HG02840 (cell line): ENCODE measurements at regions not wholly inside any gene's neighbourhood (a gene's known extent, or its start where the extent isn't known, plus 50 kb on each side); places are given as distances from the start of the nearest gene placed in this dataset.

ENCODE experiments used
- ATAC-seq: cut with Tn5 transposase; IDR thresholded peaks from one replicate; pipeline ENCODE4 v1.9.1; 2021; ENCODE audit warnings: mild to moderate bottlenecking, moderate library complexity, moderate number of reproducible peaks; ENCODE audit not compliant: unreplicated experiment, low FRiP score

- no peak for ATAC-seq
Observed at GRCh38 chr2:129443235-129443864, 536.1 kb upstream of the RAB6C start.

- no peak for ATAC-seq
Observed at GRCh38 chr2:129443865-129444739, 535.4 kb upstream of the RAB6C start.

- no peak for ATAC-seq
Observed at GRCh38 chr2:129444751-129445150, 534.7 kb upstream of the RAB6C start.

- no peak for ATAC-seq
Observed at GRCh38 chr2:129456691-129457090, 522.8 kb upstream of the RAB6C start.

GRCh38 chr2:129457277-129457818, 522.1 kb upstream of the RAB6C start:
- no peak for ATAC-seq

DNA sequence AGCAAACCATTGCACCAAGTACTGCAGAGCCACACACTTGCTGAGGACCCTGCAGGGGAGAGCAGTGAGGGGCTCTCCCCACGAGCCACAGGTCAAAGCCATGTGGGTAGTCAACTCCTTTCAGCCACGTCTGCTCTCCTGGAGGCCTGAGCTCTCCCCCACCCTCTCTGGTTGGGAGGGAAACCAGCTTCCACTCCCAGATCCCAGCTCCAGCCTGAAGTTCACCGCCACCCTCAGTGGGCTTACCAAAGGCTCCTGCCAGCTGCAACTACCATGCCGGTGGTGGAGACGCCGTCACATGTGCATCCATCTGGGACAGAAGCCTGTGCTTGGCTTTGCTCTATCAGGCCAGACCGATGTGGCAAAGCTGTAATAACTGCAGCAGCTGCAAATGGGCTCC, 521.5 kb upstream of the RAB6C start:
- no peak for ATAC-seq

DNA sequence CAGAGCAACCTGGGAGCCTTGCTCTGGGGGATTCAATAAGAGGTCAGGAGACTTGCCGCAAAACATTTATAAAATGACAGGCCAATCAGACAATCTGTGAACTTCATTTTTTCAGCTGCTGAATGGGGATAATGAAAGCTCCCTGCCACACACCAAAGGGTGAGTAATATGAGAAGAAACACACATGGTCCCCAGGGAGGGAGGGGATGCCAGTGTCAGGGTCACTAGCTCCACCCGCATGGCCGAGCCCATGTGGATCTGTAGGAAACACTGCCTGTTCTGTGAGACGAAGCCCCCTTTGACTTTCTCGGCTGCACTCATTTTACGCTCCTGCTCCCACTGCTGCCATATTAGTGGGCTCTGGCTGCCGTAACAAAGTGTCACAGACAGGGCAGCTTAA, 521.0 kb upstream of the RAB6C start:
- ATAC-seq: no peak

GRCh38 chr2:129459200-129459876, 520.1 kb upstream of the RAB6C start:
- no peak for ATAC-seq

- no peak for ATAC-seq
Observed at GRCh38 chr2:129459881-129460280, 519.6 kb upstream of the RAB6C start.

GRCh38 chr2:129460299-129461198, 518.9 kb upstream of the RAB6C start:
- ATAC-seq: no peak

DNA sequence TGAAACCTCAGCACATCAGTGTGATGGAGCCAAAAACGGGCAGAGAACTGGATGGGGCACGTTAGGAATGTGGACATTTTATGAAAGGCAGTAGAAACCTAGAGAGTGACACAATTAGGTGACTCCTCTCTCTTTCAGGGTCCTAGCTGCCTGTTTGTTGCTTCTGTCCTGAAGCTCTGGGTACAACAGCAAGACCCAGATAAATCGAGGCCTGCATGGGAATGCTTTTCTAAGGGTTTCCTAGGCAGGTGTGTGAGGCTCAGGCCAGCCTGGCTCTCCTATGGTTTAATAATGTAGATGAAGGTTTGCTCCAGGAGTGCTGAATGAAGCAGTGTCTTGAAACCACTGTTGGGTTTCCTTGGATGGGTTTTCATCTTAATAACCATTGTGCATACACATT, 517.1 kb upstream of the RAB6C start:
- ATAC-seq: no peak

GRCh38 chr2:129462967-129463366, 516.5 kb upstream of the RAB6C start:
- ATAC-seq: no peak

GRCh38 chr2:129464036-129464435, 515.4 kb upstream of the RAB6C start:
- no peak for ATAC-seq

DNA sequence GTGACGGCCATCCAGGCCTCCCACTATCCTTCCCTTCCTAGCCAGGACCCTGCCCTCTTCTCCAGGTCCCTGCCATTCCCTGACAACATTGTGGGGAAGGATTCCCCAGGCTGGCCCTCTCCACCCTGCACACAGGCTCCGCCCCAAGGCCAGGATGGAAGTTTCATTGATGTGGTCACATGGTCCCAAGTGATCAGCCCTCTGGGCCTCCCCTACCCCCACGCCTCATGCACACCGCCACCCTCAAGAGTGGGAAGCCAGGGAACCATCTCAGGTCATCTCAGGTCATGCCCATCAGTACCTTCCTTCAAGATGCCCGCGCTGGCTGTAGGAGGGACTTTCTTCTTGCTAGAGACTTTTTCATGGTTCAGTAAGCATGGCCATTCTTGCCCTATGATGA, 514.8 kb upstream of the RAB6C start:
- no peak for ATAC-seq

GRCh38 chr2:129465045-129465444, 514.4 kb upstream of the RAB6C start:
- no peak for ATAC-seq

- ATAC-seq: no peak
Observed at GRCh38 chr2:129466389-129466788, 513.1 kb upstream of the RAB6C start.

- ATAC-seq: no peak
Observed at GRCh38 chr2:129467012-129467779, 512.3 kb upstream of the RAB6C start.

DNA sequence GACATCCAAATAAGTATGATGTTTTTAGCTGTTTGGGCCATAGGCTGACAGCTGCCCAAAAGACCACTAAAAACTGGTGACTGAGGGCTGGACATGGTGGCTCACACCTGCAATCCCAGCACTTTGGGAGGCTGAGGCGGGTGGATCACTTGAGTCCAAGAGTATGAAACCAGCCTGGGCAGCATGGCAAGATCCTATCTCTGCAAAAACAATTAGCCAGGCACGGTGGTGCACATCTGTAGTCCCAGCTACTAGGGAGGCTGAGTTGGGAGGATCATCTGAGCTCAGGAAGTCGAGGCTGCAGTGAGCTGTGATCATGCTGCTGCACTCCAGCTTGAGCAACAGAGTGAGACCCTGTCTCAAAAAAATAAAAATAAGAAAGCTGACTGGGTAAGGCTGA, 511.5 kb upstream of the RAB6C start:
- ATAC-seq: no peak

DNA sequence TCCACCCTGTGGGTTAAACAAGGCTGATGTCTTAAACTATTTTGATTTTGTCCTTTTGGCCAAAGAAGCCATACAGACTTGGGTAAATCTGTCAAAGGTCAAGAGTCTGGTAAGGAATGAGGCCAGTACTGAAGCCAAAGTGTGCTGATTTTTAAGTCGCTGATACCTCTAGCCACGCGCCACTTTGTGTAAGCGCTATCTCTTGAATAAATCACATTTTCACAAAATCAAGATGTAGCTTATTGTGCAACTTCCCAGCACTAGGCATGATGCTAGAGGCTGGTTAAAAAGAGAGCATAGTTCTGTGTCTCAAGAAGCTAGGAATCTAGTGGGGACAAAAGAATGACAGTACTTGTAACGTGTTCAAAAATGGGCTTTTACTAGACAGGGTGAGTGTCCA, 510.6 kb upstream of the RAB6C start:
- ATAC-seq: no peak
